D721Med (cell line): ENCODE measurements at regions not wholly inside any gene's neighbourhood (a gene's known extent, or its start where the extent isn't known, plus 50 kb on each side); places are given as distances from the start of the nearest gene placed in this dataset.
"Not testable (repeated sequence)": the region's sequence is repeated elsewhere in the genome, so short reads cannot be mapped to it uniquely, and the experiment has no call there.

ENCODE experiments used
- DNase-seq: peaks from one replicate; pipeline ENCODE4 v3.0.0; 2011; ENCODE audit warnings: low spot score; ENCODE audit not compliant: insufficient read length
- FAIRE-seq: peaks from 2 replicates; lab custom pipeline; 2011; peaks lifted over from hg19 to GRCh38; lab: Jason Lieb, UNC
- TF ChIP-seq, protein P1 (sequence below): IDR thresholded peaks from 2 replicates; pipeline ENCODE4 v1.5.1; 2012; ENCODE audit warnings: mild to moderate bottlenecking, control low read depth; ENCODE audit not compliant: insufficient read depth; ENCODE audit errors: missing control alignments

- FAIRE-seq (no peak), DNase-seq (no peak)
- TF ChIP-seq, protein P1, sequence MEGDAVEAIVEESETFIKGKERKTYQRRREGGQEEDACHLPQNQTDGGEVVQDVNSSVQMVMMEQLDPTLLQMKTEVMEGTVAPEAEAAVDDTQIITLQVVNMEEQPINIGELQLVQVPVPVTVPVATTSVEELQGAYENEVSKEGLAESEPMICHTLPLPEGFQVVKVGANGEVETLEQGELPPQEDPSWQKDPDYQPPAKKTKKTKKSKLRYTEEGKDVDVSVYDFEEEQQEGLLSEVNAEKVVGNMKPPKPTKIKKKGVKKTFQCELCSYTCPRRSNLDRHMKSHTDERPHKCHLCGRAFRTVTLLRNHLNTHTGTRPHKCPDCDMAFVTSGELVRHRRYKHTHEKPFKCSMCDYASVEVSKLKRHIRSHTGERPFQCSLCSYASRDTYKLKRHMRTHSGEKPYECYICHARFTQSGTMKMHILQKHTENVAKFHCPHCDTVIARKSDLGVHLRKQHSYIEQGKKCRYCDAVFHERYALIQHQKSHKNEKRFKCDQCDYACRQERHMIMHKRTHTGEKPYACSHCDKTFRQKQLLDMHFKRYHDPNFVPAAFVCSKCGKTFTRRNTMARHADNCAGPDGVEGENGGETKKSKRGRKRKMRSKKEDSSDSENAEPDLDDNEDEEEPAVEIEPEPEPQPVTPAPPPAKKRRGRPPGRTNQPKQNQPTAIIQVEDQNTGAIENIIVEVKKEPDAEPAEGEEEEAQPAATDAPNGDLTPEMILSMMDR: no peak
These were observed 112.1 kb downstream of the ZNF737 start for GRCh38 chr19:20453425-20453935.

- DNase-seq (no peak), FAIRE-seq (no peak)
- TF ChIP-seq, protein P1: no peak
These were observed 121.2 kb downstream of the ZNF737 start for GRCh38 chr19:20444202-20444885.

DNA sequence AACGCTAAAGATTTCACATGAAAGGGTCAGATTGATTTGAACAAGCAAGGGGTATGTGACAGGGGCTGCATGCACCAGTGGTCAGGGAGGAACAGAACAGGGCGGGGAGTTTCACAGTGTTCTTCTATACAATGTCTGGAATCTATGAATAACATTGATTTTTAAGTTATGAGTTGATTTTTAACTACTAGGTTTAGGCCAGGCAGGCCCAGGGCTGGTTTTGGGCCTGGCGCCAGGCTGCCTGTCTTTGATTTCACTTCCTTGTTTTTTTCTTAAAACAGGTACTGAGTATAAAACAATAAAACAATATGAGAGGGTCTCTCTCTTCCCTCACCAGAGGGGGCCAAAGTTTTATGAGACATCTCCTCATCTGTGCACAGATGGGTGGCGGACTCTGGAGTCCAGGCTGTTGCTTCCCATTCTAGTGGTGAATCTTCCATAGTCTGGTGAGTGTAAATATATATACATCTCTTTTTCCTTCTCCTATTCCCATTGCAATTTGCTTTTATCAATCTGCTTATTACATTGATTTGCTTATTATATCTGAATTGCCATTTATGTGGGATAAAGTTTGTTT, 133.2 kb downstream of the ZNF737 start:
- not testable (repeated sequence) for DNase-seq, FAIRE-seq

DNA sequence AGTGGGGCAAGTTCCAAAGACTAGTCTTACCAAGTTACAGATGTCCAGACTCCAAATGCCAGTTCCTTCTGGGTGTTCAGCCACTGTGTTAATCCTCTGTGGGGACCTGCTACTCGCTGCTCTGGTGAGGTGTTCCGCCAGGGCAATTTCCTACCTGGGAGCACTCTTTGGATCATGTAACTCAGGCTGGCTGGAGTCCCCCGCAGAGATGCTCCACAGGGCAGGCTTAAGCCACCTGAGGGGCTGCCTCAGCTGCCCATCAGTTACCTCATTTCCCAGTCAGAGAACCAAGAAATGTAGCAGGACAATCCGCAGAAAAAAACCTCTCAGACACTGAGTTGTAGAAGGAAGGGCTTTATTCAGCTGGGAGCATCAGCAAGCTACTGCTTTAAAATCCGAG, 133.8 kb downstream of the ZNF737 start:
- TF ChIP-seq, protein P1: no peak
- no peak for FAIRE-seq
- DNase-seq: no peak

GRCh38 chr19:20423381-20424197, 142.0 kb downstream of the ZNF737 start:
- no peak for DNase-seq
- TF ChIP-seq, protein P1: no peak

DNA sequence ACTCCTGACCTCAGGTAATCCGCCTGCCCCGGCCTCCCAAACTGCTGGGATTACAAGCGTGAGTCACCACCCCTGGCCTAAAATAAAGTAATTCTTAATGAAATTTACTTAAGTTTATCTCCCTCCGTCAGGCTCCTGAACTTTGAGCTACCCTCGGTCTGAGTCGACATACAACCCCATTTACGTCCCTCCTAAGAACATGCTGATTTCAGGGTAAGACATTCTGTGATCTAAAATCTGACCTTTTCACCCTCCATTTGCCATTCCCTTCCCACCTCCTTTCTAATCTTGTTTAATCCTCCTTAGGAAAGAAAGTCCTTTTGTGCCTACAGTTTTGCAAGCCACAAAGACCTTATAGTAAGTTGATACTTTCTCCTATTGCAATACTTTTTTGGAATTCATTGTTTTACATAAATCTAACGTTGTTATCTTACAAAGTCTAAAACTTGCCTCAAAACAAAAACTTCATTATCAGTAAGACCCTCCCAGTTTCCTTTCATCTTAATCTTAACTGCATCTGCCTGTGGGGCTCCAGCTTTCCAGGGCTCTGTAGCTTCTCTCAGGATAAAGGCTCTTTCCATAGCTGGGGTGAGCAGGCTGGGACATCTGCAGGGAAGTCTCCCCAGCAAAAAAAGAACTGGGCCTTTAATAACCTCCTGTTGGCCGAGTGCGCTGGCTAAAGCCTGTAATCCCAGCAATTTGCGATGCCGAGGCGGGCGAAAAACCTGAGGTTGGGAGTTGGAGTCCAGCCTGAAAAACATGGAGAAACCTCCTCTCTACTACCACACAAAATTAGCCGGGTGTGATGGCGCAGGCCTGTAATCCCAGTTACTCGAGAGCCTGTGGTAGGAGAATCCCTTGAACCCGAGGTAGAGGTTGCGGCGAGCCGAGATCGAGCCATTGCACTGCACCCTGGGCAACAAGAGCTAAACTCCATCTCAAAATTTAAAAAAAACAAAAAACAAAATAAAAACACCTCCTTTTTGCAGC, 143.1 kb downstream of the ZNF737 start:
- FAIRE-seq: peak; percentile 87
- TF ChIP-seq, protein P1: no peak
- DNase-seq: no peak

More at GRCh38 chr19:20423381-20424197, 142.0 kb downstream of the ZNF737 start:
- no peak for FAIRE-seq

GRCh38 chr19:20416661-20417060, 148.9 kb downstream of the ZNF737 start:
- FAIRE-seq: no peak
- no peak for DNase-seq
- TF ChIP-seq, protein P1: no peak
